ENCODE measurements at regions not wholly inside any gene's neighbourhood (a gene's known extent, or its start where the extent isn't known, plus 50 kb on each side); places are given as distances from the start of the nearest gene placed in this dataset.
"Not testable (repeated sequence)": the region's sequence is repeated elsewhere in the genome, so short reads cannot be mapped to it uniquely, and the experiment has no call there.

GRCh38 chr1:47687631-47688460 lies 250.0 kb downstream of the FOXD2 start:
- no peak for TF ChIP-seq CTCF (IDR thresholded peaks at IDR 0.05; ENCODE audit: insufficient read depth, low read depth, low read length, missing control alignments)
- no peak for DNase-seq (ENCODE audit: low read depth)
- no peak overlapping the region for H3K4me3 ChIP-seq (ENCODE audit: low read length)

- no peak for DNase-seq (ENCODE audit: low read depth)
- H3K4me3 ChIP-seq (ENCODE audit: low read length), result no peak overlapping the region
- TF ChIP-seq CTCF (IDR thresholded peaks at IDR 0.05; ENCODE audit: insufficient read depth, low read depth, low read length, missing control alignments), result no peak
These were observed 250.8 kb downstream of the FOXD2 start for GRCh38 chr1:47688461-47689296.

GRCh38 chr1:47689894-47690293 lies 252.1 kb downstream of the FOXD2 start:
- no peak overlapping the region for H3K4me3 ChIP-seq (ENCODE audit: low read length)
- DNase-seq (ENCODE audit: low read depth), result no peak
- TF ChIP-seq CTCF (IDR thresholded peaks at IDR 0.05; ENCODE audit: insufficient read depth, low read depth, low read length, missing control alignments), result no peak

- H3K4me3 ChIP-seq (ENCODE audit: low read length), result no peak overlapping the region
- no peak for DNase-seq (ENCODE audit: low read depth)
- no peak for TF ChIP-seq CTCF (IDR thresholded peaks at IDR 0.05; ENCODE audit: insufficient read depth, low read depth, low read length, missing control alignments)
These were observed 252.8 kb downstream of the FOXD2 start for GRCh38 chr1:47690341-47691250.

GRCh38 chr1:47691293-47691692 lies 253.4 kb downstream of the FOXD2 start:
- not testable (repeated sequence) for H3K4me3 ChIP-seq (ENCODE audit: low read length); DNase-seq (ENCODE audit: low read depth)

- no peak for DNase-seq (ENCODE audit: low read depth)
- TF ChIP-seq CTCF (IDR thresholded peaks at IDR 0.05; ENCODE audit: insufficient read depth, low read depth, low read length, missing control alignments), result no peak
- H3K4me3 ChIP-seq (ENCODE audit: low read length), result no peak overlapping the region
These were observed 254.4 kb downstream of the FOXD2 start for GRCh38 chr1:47692196-47692595.

- no peak for DNase-seq (ENCODE audit: low read depth)
- no peak overlapping the region for H3K4me3 ChIP-seq (ENCODE audit: low read length)
- no peak for TF ChIP-seq CTCF (IDR thresholded peaks at IDR 0.05; ENCODE audit: insufficient read depth, low read depth, low read length, missing control alignments)
These were observed 255.3 kb downstream of the FOXD2 start for GRCh38 chr1:47693115-47693514.

Measured in epithelial cell of esophagus (primary cell).